HL-60 (cell line): ENCODE measurements at regions not wholly inside any gene's neighbourhood (a gene's known extent, or its start where the extent isn't known, plus 50 kb on each side); places are given as distances from the start of the nearest gene placed in this dataset.

Experiments used
- GABPA ChIP-seq: IDR thresholded peaks from 2 replicates; pipeline ENCODE4 v1.6.1; 2012; ENCODE audit warnings: low read depth
- POLR2AphosphoS5 ChIP-seq: IDR thresholded peaks from 2 replicates; pipeline ENCODE4 v1.6.1; 2012; ENCODE audit warnings: low read depth
- SPI1 ChIP-seq: IDR thresholded peaks from 2 replicates; pipeline ENCODE4 v1.6.1; 2012; ENCODE audit warnings: low read depth, mild to moderate bottlenecking, borderline replicate concordance
- TF ChIP-seq, protein P1 (sequence below): IDR thresholded peaks from one replicate; pipeline ENCODE4 v1.5.1; 2011; ENCODE audit warnings: low read length, control low read depth, inconsistent platforms; ENCODE audit not compliant: insufficient read depth
- TF ChIP-seq, protein P2 (sequence below): IDR thresholded peaks from 2 replicates; pipeline ENCODE4 v1.6.1; 2012; ENCODE audit warnings: low read depth; ENCODE audit not compliant: insufficient replicate concordance

- TF ChIP-seq, protein P1, sequence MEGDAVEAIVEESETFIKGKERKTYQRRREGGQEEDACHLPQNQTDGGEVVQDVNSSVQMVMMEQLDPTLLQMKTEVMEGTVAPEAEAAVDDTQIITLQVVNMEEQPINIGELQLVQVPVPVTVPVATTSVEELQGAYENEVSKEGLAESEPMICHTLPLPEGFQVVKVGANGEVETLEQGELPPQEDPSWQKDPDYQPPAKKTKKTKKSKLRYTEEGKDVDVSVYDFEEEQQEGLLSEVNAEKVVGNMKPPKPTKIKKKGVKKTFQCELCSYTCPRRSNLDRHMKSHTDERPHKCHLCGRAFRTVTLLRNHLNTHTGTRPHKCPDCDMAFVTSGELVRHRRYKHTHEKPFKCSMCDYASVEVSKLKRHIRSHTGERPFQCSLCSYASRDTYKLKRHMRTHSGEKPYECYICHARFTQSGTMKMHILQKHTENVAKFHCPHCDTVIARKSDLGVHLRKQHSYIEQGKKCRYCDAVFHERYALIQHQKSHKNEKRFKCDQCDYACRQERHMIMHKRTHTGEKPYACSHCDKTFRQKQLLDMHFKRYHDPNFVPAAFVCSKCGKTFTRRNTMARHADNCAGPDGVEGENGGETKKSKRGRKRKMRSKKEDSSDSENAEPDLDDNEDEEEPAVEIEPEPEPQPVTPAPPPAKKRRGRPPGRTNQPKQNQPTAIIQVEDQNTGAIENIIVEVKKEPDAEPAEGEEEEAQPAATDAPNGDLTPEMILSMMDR = no peak
- no peak for TF ChIP-seq POLR2AphosphoS5
- TF ChIP-seq GABPA = no peak
- TF ChIP-seq, protein P2, sequence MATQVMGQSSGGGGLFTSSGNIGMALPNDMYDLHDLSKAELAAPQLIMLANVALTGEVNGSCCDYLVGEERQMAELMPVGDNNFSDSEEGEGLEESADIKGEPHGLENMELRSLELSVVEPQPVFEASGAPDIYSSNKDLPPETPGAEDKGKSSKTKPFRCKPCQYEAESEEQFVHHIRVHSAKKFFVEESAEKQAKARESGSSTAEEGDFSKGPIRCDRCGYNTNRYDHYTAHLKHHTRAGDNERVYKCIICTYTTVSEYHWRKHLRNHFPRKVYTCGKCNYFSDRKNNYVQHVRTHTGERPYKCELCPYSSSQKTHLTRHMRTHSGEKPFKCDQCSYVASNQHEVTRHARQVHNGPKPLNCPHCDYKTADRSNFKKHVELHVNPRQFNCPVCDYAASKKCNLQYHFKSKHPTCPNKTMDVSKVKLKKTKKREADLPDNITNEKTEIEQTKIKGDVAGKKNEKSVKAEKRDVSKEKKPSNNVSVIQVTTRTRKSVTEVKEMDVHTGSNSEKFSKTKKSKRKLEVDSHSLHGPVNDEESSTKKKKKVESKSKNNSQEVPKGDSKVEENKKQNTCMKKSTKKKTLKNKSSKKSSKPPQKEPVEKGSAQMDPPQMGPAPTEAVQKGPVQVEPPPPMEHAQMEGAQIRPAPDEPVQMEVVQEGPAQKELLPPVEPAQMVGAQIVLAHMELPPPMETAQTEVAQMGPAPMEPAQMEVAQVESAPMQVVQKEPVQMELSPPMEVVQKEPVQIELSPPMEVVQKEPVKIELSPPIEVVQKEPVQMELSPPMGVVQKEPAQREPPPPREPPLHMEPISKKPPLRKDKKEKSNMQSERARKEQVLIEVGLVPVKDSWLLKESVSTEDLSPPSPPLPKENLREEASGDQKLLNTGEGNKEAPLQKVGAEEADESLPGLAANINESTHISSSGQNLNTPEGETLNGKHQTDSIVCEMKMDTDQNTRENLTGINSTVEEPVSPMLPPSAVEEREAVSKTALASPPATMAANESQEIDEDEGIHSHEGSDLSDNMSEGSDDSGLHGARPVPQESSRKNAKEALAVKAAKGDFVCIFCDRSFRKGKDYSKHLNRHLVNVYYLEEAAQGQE = no peak
- no peak for TF ChIP-seq SPI1
Measured at GRCh38 chr5:60339691-60340201, 360.2 kb downstream of the DEPDC1B start.
